ENCODE measurements at regions not wholly inside any gene's neighbourhood (a gene's known extent, or its start where the extent isn't known, plus 50 kb on each side); places are given as distances from the start of the nearest gene placed in this dataset.

- H3K4me3 ChIP-seq (ENCODE audit: low read depth, low read length) = no peak overlapping the region
- TF ChIP-seq, protein P1, sequence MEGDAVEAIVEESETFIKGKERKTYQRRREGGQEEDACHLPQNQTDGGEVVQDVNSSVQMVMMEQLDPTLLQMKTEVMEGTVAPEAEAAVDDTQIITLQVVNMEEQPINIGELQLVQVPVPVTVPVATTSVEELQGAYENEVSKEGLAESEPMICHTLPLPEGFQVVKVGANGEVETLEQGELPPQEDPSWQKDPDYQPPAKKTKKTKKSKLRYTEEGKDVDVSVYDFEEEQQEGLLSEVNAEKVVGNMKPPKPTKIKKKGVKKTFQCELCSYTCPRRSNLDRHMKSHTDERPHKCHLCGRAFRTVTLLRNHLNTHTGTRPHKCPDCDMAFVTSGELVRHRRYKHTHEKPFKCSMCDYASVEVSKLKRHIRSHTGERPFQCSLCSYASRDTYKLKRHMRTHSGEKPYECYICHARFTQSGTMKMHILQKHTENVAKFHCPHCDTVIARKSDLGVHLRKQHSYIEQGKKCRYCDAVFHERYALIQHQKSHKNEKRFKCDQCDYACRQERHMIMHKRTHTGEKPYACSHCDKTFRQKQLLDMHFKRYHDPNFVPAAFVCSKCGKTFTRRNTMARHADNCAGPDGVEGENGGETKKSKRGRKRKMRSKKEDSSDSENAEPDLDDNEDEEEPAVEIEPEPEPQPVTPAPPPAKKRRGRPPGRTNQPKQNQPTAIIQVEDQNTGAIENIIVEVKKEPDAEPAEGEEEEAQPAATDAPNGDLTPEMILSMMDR (conservative IDR thresholded peaks at IDR 0.05; ENCODE audit: low read depth, low read length) = no peak
- DNase-seq (ENCODE audit: low read depth) = no peak
Observed at GRCh38 chr10:91691981-91692380, 59.1 kb upstream of the PPP1R3C start.

DNA sequence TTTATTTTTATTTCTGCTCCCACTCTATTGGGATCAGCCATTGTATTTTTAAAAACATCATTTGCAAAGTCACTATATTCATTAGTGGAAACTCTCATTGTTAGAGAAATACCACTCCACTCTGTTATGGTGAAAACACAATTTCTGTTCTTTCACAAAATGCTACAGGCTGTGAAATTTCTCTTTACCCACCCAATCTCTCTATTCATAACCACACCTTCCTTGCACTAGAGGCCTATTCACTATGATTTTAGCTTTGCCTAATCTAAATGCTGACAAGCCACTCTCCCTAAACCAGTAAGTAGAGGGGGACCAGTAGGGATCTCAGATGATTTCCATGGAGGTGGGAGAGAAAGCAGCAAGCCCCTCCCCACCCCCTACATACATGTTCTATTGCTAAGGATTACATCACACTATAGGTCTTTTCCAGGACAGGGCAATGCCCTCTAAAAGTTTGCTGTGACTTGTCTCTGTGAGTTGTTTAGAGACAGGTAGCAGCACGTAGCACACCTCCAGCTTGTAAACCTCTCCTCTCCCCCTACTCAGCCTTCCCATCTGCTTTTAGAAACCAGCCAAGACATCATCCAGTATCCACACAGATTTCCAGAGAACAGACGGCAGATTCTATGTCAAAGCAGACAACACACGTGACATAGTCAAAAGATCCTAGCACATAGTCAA is 58.3 kb upstream of the PPP1R3C start:
- TF ChIP-seq, protein P1 (conservative IDR thresholded peaks at IDR 0.05; ENCODE audit: low read depth, low read length) = no peak
- H3K4me3 ChIP-seq (ENCODE audit: low read depth, low read length) = no peak overlapping the region
- no peak for DNase-seq (ENCODE audit: low read depth)

GRCh38 chr10:91690412-91690811 is 57.5 kb upstream of the PPP1R3C start:
- H3K4me3 ChIP-seq (ENCODE audit: low read depth, low read length) = no peak overlapping the region
- no peak for DNase-seq (ENCODE audit: low read depth)
- TF ChIP-seq, protein P1 (conservative IDR thresholded peaks at IDR 0.05; ENCODE audit: low read depth, low read length) = no peak

DNA sequence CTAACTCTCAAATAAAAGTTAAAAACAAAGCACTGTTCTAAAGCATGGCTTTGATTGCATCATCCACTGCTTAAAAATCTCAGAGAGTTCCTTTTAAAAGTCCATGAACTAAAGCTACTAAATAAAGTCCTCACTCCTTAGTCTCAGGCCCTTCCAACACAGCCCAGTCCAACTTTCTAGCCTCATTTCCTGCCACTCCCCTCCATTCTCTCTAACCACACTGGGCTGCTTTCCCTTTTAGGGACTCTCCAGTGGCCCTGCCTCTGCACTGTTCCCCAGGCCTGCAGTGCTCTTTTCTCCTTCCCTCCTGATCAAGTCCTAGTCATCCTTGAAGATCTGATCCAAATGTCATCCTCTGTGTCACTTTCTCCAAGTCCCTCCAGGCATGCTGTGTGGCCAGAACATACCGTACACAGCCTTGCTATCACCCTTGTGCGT is 56.9 kb upstream of the PPP1R3C start:
- no peak overlapping the region for H3K4me3 ChIP-seq (ENCODE audit: low read depth, low read length)
- no peak for DNase-seq (ENCODE audit: low read depth)
- TF ChIP-seq, protein P1 (conservative IDR thresholded peaks at IDR 0.05; ENCODE audit: low read depth, low read length) = no peak

DNA sequence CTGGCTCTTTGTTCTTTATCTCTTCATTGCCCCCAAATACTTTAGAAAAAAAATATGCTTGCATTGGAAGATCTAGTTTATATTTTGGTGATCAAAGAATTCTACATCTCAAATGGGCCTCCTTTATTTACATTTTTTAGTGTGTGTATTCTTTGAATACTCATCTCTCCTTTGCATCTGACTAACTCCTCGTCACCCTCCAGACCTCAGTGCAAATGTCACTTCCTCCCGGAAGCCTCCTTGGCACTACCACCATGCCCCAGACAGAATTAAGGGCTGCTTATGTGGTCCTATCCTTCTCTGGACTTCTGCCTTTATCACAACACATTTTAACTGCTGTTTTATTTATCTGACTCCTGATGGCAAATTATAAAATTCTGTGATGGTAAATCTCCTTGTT is 52.0 kb upstream of the PPP1R3C start:
- H3K4me3 ChIP-seq (ENCODE audit: low read depth, low read length) = no peak overlapping the region
- no peak for DNase-seq (ENCODE audit: low read depth)
- TF ChIP-seq, protein P1 (conservative IDR thresholded peaks at IDR 0.05; ENCODE audit: low read depth, low read length) = no peak

DNA sequence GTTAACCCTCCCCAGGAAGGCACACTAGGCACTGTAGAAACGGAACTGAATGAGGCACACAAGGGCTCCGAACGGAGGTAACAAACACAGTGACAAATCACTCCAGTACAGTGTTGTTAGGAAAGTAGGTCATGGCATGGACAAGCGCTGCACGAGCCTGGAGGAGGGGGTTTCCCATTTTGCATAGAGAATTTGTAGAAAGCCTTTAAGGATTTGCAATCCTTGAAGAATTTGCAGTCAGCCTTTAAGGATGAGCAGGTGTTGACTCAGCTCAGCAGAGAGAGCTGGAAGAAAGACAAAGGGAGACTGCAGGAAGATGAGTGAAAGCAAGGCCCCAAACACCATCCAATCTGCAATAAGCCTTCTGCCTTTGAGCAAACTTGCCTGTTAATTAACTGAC is 51.1 kb upstream of the PPP1R3C start:
- DNase-seq (ENCODE audit: low read depth) = peak; percentile 91
- no peak overlapping the region for H3K4me3 ChIP-seq (ENCODE audit: low read depth, low read length)
- TF ChIP-seq, protein P1 (conservative IDR thresholded peaks at IDR 0.05; ENCODE audit: low read depth, low read length) = no peak

GRCh38 chr10:91682912-91683311 is 50.0 kb upstream of the PPP1R3C start:
- peak; percentile 38 for DNase-seq (ENCODE audit: low read depth)
- H3K4me3 ChIP-seq (ENCODE audit: low read depth, low read length) = no peak overlapping the region
- TF ChIP-seq, protein P1 (conservative IDR thresholded peaks at IDR 0.05; ENCODE audit: low read depth, low read length) = no peak
